Upper lobe of right lung (tissue), 1 donor: ENCODE measurements at regions not wholly inside any gene's neighbourhood (a gene's known extent, or its start where the extent isn't known, plus 50 kb on each side); places are given as distances from the start of the nearest gene placed in this dataset.

Experiments used
- ATAC-seq: fragments of 200-7000 bp; cut with Tn5 transposase; one replicate; pipeline ENCODE4 v1.9.1; 2020; ENCODE audit warnings: mild to moderate bottlenecking, moderate library complexity
- DNase-seq: peaks from one replicate; pipeline ENCODE4 v3.0.0-alpha.2; 2020
- H3K27ac ChIP-seq: fragments of 200-600 bp; one replicate; pipeline ENCODE4 v1.8.0; 2022
- H3K27me3 ChIP-seq: fragments of 200-600 bp; one replicate; pipeline ENCODE4 v1.8.0; 2022; ENCODE audit warnings: mild to moderate bottlenecking
- H3K36me3 ChIP-seq: fragments of 200-600 bp; one replicate; pipeline ENCODE4 v1.8.0; 2022
- H3K4me1 ChIP-seq: fragments of 200-600 bp; one replicate; pipeline ENCODE4 v1.8.0; 2022
- H3K4me3 ChIP-seq: fragments of 200-600 bp; one replicate; pipeline ENCODE4 v1.8.0; 2022; ENCODE audit warnings: mild to moderate bottlenecking
- H3K9me3 ChIP-seq: fragments of 200-600 bp; one replicate; pipeline ENCODE4 v1.8.0; 2022
- intact Hi-C: fragments of 100-400 bp; cut with DNase I; formaldehyde crosslinking; loops from one replicate; pipeline ENCODE4 v1.11.0; 2022
- TF ChIP-seq, protein P1 (sequence below): fragments of 200-600 bp; IDR thresholded peaks from one replicate; pipeline ENCODE4 v1.8.0; 2022; ENCODE audit warnings: antibody characterized with exemption
- donor health status: DM: no; HTN: yes; CAD: no; lungs with severe emphysema.

DNA sequence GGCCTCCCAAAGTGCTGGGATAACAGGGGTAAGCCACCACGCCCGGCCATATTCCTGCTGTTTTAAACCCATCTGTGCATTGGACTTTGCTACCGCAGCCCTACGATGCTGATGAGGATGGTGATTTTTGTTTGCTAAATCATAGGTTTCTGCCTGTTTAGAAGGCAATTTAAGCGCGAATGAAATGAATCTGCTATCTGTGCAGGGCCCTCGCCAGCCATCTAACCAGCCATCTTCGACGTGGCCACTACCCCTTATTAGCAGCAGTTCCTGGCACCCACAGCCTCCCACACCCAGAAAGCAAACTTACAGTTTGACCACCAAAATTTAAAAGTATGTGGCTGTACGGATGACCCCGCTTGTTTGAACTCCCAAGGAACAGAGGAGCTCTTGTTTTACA, 178.5 kb downstream of the SHOX start:
- H3K36me3 ChIP-seq, result no peaks in the 10 kb centered on the region
- DNase-seq, result no peak
- intact Hi-C loops, result no loop called here
- no peaks in the 10 kb centered on the region for H3K9me3 ChIP-seq
- no peak for ATAC-seq
- no peak overlapping the region for H3K27ac ChIP-seq
- TF ChIP-seq, protein P1, sequence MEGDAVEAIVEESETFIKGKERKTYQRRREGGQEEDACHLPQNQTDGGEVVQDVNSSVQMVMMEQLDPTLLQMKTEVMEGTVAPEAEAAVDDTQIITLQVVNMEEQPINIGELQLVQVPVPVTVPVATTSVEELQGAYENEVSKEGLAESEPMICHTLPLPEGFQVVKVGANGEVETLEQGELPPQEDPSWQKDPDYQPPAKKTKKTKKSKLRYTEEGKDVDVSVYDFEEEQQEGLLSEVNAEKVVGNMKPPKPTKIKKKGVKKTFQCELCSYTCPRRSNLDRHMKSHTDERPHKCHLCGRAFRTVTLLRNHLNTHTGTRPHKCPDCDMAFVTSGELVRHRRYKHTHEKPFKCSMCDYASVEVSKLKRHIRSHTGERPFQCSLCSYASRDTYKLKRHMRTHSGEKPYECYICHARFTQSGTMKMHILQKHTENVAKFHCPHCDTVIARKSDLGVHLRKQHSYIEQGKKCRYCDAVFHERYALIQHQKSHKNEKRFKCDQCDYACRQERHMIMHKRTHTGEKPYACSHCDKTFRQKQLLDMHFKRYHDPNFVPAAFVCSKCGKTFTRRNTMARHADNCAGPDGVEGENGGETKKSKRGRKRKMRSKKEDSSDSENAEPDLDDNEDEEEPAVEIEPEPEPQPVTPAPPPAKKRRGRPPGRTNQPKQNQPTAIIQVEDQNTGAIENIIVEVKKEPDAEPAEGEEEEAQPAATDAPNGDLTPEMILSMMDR, result no peak
- H3K27me3 ChIP-seq, result no peaks in the 10 kb centered on the region
- no peak overlapping the region for H3K4me3 ChIP-seq
- no peaks in the 10 kb centered on the region for H3K4me1 ChIP-seq

DNA sequence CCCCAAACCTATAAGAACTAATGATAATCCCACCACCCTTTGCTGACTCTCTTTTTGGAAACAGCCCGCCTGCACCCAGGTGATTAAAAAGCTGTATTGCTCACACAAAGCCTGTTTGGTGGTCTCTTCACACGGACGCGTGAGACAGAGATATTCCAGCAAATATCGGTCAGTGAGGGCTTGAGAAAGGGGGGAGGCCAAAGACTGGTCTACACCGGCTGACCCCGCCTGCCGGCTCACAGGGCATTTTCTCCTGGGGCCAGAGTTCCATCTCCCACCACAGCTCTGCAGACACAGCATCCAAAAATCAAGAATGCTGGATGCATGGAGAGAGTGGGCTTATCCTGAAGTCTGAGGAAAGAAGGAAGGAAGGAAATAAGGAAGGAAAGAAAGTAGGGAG, 176.0 kb downstream of the SHOX start:
- intact Hi-C loops, result no loop called here
- ATAC-seq (no peak), DNase-seq (no peak)
- no peak overlapping the region for H3K27ac ChIP-seq
- TF ChIP-seq, protein P1, result no peak
- H3K36me3 ChIP-seq, result no peaks in the 10 kb centered on the region
- no peaks in the 10 kb centered on the region for H3K4me1 ChIP-seq
- H3K9me3 ChIP-seq, result no peaks in the 10 kb centered on the region
- no peak overlapping the region for H3K4me3 ChIP-seq
- H3K27me3 ChIP-seq, result no peaks in the 10 kb centered on the region

- TF ChIP-seq, protein P1, result no peak
- Histone ChIP-seq H3K27ac (no peak overlapping the region), H3K9me3 (no peaks in the 10 kb centered on the region), H3K4me1 (no peaks in the 10 kb centered on the region), H3K27me3 (no peaks in the 10 kb centered on the region), H3K36me3 (no peaks in the 10 kb centered on the region), H3K4me3 (no peak overlapping the region)
- DNase-seq, result no peak
- ATAC-seq, result no peak
- intact Hi-C loops, result no loop called here
Measured at GRCh38 chrX:805988-806387, 175.4 kb downstream of the SHOX start.

DNA sequence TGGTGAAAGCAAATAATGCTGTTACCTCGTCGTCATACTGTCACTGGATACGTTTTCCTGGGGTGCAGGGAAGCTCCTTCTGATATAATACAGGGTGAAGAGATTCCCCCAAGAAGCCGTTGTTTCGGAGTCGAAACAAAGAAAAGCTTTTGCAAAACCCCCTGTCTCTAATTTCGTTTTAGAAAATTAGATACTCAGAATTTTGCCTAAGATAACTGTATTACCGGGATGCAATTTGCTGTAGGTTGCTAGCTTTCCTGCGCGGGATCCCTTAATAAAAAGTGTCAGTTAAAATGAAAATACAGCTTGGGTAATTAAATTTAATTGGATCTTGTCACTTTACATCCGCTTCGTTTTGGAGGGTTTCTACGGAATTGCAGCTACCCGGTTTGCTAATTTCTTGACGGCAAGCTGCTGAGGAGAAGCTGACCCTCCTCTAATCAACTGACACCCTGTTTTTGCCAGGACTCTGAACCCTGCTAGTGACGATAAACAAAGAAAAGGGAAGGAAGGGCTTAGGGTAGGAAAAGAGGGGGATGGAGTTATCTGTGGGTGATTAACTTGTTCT, 174.6 kb downstream of the SHOX start:
- Histone ChIP-seq H3K27me3 (no peaks in the 10 kb centered on the region), H3K4me3 (no peak overlapping the region), H3K9me3 (no peaks in the 10 kb centered on the region), H3K36me3 (no peaks in the 10 kb centered on the region), H3K27ac (no peak overlapping the region), H3K4me1 (no peaks in the 10 kb centered on the region)
- intact Hi-C loops, result no loop called here
- ATAC-seq (no peak), DNase-seq (no peak)
- TF ChIP-seq, protein P1, result no peak

DNA sequence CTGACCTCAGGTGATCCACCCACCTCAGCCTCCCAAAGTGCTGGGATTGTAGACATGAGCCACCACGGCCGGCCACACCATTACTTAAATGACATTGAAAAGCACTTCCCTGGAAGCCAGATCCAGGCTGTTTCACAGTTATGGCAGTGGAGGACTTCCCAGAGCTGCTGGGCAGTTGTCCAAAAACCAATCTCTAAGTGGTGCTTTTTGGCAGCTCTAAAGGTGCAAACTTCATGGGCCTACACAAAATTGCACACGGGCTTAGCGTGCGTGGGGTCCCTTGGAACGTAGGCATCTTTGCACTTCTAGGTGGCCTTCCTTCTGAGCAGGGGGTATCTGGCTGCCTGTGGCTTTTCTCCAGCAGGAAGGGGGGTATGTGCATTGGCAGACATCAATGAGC, 172.3 kb downstream of the SHOX start:
- Histone ChIP-seq H3K4me3 (no peak overlapping the region), H3K27me3 (no peaks in the 10 kb centered on the region), H3K4me1 (no peaks in the 10 kb centered on the region), H3K36me3 (no peaks in the 10 kb centered on the region), H3K9me3 (no peaks in the 10 kb centered on the region), H3K27ac (no peak overlapping the region)
- ATAC-seq (no peak), DNase-seq (no peak)
- intact Hi-C loops, result no loop called here
- TF ChIP-seq, protein P1, result no peak

- TF ChIP-seq, protein P1, result no peak
- no peak for DNase-seq
- Histone ChIP-seq H3K27me3 (no peaks in the 10 kb centered on the region), H3K4me3 (no peak overlapping the region), H3K36me3 (no peaks in the 10 kb centered on the region), H3K4me1 (no peaks in the 10 kb centered on the region), H3K27ac (no peak overlapping the region), H3K9me3 (no peaks in the 10 kb centered on the region)
- intact Hi-C loops, result no loop called here
- no peak for ATAC-seq
Measured at GRCh38 chrX:799808-800207, 169.2 kb downstream of the SHOX start.
